ENCODE measurements at regions not wholly inside any gene's neighbourhood (a gene's known extent, or its start where the extent isn't known, plus 50 kb on each side); places are given as distances from the start of the nearest gene placed in this dataset.
A peak's percentile ranks its signal among the peaks of the same experiment; 100 is the strongest.
"Not testable (repeated sequence)": the region's sequence is repeated elsewhere in the genome, so short reads cannot be mapped to it uniquely, and the experiment has no call there.

- ATAC-seq (no peak), DNase-seq (no peak)
- Histone ChIP-seq H3K36me3 (no peaks in the 10 kb centered on the region), H3K4me3 (no peak overlapping the region), H3K9me3 (peaks cover 8% of the 10 kb centered on the region), H3K4me1 (no peaks in the 10 kb centered on the region), H3K27me3 (ENCODE audit: low read depth) (no peaks in the 10 kb centered on the region), H3K27ac (no peak overlapping the region)
- TF ChIP-seq, protein P1, sequence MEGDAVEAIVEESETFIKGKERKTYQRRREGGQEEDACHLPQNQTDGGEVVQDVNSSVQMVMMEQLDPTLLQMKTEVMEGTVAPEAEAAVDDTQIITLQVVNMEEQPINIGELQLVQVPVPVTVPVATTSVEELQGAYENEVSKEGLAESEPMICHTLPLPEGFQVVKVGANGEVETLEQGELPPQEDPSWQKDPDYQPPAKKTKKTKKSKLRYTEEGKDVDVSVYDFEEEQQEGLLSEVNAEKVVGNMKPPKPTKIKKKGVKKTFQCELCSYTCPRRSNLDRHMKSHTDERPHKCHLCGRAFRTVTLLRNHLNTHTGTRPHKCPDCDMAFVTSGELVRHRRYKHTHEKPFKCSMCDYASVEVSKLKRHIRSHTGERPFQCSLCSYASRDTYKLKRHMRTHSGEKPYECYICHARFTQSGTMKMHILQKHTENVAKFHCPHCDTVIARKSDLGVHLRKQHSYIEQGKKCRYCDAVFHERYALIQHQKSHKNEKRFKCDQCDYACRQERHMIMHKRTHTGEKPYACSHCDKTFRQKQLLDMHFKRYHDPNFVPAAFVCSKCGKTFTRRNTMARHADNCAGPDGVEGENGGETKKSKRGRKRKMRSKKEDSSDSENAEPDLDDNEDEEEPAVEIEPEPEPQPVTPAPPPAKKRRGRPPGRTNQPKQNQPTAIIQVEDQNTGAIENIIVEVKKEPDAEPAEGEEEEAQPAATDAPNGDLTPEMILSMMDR (IDR thresholded peaks at IDR 0.05): no peak
- intact Hi-C loops (cut with DNase I): no loop called here
Measured at GRCh38 chr4:75340561-75340960, 173.6 kb downstream of the RCHY1 start.

DNA sequence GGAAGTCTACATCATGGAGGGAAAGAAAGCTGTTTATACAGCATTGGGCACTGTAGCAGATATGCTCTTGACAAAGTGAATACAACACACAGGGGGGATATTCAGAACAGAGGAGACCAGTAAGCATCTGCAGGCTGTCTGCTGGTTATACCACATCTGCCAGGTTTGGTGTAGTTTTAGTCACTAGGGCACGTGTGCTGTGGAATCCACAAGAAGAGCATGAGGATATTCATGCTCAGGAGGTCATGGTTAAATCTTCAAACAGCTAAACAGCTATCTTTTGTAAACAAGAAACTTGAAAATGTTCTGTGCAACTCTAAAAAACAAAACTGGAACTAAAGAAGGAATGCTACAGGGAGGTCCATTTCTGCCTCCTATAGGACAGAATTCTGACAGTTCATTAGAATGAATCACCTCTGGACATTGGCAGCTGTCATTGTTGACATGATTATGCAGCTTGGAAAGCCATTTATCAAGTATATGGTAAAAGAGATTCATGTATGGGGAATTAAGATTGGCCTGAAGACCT, 175.8 kb downstream of the RCHY1 start:
- no peaks in the 10 kb centered on the region for H3K27me3 ChIP-seq (ENCODE audit: low read depth)
- no peak for ATAC-seq
- intact Hi-C loops (cut with DNase I): no loop called here

DNA sequence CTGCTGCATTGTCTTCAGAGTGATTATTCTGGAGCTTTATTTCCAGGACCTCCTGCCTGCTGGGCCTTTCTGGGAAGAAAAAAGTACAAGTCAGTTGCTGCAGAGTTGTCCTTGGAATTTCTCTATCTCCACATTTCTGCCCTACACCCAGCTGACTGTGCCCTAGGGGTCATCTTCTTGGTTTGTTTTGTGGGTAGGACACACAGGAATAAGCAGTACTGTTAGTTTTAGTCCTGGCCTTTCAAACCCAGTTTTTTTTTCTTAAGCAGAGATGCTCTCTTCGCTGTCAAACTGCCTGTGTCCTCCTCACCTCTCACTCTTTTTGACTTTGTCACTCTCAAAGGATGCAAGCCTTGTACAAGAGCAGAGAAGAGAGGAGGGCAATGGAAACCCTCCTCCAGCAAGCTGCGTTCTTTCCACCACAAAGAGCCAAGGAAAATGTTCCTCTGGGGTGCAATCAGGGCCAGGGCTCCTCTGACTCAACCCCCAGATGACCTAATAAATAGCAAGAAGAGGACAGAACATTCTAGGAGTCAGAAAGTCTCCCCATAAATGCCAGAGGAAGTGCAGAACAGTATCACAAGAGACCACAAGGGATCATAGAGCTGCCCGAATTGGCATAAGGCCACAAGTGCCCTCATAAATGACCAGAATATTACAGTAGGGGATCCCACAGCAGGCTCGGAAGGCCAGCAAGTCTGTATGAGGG, 186.2 kb downstream of the RCHY1 start:
- TF ChIP-seq, protein P1 (IDR thresholded peaks at IDR 0.05): no peak
- no peaks in the 10 kb centered on the region for H3K36me3 ChIP-seq
- no peaks in the 10 kb centered on the region for H3K27me3 ChIP-seq (ENCODE audit: low read depth)
- H3K4me1 ChIP-seq: no peaks in the 10 kb centered on the region
- DNase-seq: no peak
- intact Hi-C loops (cut with DNase I): no loop called here
- no peak overlapping the region for H3K4me3 ChIP-seq
- no peaks in the 10 kb centered on the region for H3K9me3 ChIP-seq
- peak in 1 of 2 donors; percentile 11 for ATAC-seq
- no peak overlapping the region for H3K27ac ChIP-seq

More for the DNA sequence above, 175.8 kb downstream of the RCHY1 start:
- Histone ChIP-seq H3K27ac (no peak overlapping the region), H3K4me1 (no peaks in the 10 kb centered on the region), H3K36me3 (no peaks in the 10 kb centered on the region), H3K4me3 (no peak overlapping the region), H3K9me3 (peaks cover 9% of the 10 kb centered on the region)
- no peak for DNase-seq
- TF ChIP-seq, protein P1 (IDR thresholded peaks at IDR 0.05): no peak

- H3K27ac ChIP-seq: no peak overlapping the region
- no peaks in the 10 kb centered on the region for H3K4me1 ChIP-seq
- TF ChIP-seq, protein P1 (IDR thresholded peaks at IDR 0.05): no peak
- H3K36me3 ChIP-seq: no peaks in the 10 kb centered on the region
- ATAC-seq (no peak), DNase-seq (no peak)
- H3K4me3 ChIP-seq: no peak overlapping the region
- no peaks in the 10 kb centered on the region for H3K9me3 ChIP-seq
- H3K27me3 ChIP-seq (ENCODE audit: low read depth): no peaks in the 10 kb centered on the region
- intact Hi-C loops (cut with DNase I): no loop called here
Measured at GRCh38 chr4:75325318-75325979, 188.8 kb downstream of the RCHY1 start.

DNA sequence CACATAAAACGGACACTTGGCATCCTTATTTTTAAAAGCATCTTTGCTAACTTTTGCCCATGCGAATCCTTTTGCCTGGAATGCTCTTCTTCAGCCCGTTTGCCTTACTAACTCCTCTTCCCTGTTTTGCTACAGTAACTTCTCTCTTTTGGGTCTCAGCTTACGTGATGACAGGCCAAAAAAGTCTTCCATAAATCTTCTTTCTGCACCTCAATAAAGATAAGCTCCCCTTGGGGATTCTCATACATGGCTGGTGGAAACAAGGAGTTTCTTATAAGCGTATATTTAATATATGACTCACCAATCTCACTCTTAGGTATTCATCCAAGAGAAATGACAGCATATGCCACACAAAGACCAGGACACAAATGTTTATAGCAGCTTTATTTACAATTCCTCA, 192.7 kb downstream of the RCHY1 start:
- no peak for DNase-seq
- Histone ChIP-seq H3K9me3 (no peaks in the 10 kb centered on the region), H3K27ac (no peak overlapping the region), H3K4me3 (no peak overlapping the region), H3K4me1 (no peaks in the 10 kb centered on the region), H3K27me3 (ENCODE audit: low read depth) (no peaks in the 10 kb centered on the region), H3K36me3 (no peaks in the 10 kb centered on the region)
- no peak for ATAC-seq
- intact Hi-C loops (cut with DNase I): no loop called here
- TF ChIP-seq, protein P1 (IDR thresholded peaks at IDR 0.05): no peak

DNA sequence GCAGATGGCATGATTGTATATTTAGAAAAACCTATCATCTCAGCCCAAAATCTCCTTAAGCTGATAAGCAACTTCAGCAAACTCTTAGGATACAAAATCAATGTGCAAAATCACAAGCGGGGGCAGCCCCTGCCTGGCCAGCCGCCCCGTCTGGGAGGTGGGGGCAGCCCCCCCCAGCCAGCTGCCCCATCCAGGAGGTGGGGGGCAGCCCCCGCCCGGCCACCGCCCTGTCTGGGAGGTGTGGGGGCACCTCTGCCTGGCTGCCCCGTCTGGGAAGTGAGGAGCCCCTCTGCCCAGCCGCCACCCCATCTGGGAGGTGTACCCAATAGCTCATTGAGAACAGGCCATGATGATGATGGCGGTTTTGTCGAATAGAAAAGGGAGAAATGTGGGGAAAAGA, 196.6 kb downstream of the RCHY1 start:
- ATAC-seq; H3K4me1 ChIP-seq; H3K36me3 ChIP-seq; H3K27me3 ChIP-seq (ENCODE audit: low read depth); H3K9me3 ChIP-seq; DNase-seq; H3K4me3 ChIP-seq; H3K27ac ChIP-seq; intact Hi-C loops (cut with DNase I): not testable (repeated sequence)

Data from lower lobe of right lung (tissue), 2 donors.